GM12874 (cell line): ENCODE measurements at regions not wholly inside any gene's neighbourhood (a gene's known extent, or its start where the extent isn't known, plus 50 kb on each side); places are given as distances from the start of the nearest gene placed in this dataset.

Experiments
- CTCF ChIP-seq: IDR thresholded peaks from 2 replicates; pipeline ENCODE4 v1.5.1; 2011; ENCODE audit warnings: low read depth, mild to moderate bottlenecking, control low read depth, low read length, moderate library complexity; ENCODE audit not compliant: insufficient read depth

DNA sequence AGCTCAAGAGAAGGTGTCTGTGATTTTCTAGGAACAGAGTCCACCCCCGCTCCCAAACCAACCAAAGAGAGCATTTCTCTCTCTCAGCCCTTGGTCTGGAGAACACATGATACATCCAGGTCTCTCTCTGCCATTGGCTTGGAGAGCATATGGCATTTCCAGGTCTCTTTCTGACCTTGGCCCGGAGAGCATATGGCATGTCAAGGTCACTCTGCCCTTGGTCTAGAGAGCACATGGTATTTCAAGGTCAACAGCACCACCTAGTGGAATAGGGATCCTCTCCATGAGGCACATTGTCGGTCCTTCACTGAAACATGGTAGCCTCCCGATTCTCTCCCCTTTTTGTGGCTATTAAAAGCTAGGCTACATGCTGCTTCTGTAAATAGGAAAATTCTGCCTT is 437.7 kb upstream of the OLFM3 start:
- TF ChIP-seq CTCF, result peak; percentile 58

DNA sequence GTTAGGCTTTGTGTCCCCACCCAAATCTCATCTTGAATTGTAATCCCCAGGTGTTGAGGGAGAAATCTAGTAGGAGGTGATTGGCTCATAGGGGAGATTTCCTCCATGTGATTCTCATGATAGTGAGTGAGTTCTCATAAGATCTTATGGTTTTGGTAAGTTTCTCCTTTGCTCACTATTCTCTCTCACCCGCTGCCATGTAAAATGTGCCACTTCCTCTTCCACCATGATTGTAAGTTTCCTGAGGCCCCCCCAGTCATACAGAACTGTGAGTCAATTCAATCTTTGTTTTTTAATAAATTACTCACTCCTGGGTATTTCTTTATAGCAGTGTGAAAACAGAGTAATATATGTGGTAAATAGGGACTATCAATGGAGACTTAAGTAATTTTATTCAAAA is 434.5 kb upstream of the OLFM3 start:
- no peak for TF ChIP-seq CTCF

DNA sequence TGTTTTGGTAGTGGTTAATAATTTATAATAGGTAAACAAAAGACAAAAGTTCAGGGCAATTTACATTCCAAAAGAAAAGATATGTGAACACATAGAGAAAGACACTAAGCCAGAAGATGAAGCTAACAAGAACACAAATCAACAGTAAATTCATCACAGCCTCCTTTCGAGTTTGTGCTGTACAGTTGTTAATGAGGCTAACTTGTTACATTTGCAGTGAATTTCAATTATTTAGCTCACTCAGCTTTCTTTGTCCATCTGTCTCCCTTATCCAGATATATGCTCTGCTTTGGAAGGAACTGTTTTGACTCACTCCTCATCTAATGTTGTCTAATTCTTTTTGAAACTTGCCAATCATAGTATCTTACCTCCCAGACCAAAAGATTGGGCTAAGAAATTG is 423.3 kb upstream of the OLFM3 start:
- TF ChIP-seq CTCF, result no peak
